Thymus (tissue), 11 donors: ENCODE measurements at regions not wholly inside any gene's neighbourhood (a gene's known extent, or its start where the extent isn't known, plus 50 kb on each side); places are given as distances from the start of the nearest gene placed in this dataset.

Experiments used
- DNase-seq, 9 donors: peaks; one replicate each; pipeline ENCODE4 v3.0.0-alpha.2; 2013; ENCODE audit warnings: low spot score in 9 of 9, low read depth in 6 of 9, missing footprints in 1 of 9
- H3K27ac ChIP-seq, 2 donors: one replicate each; pipeline ENCODE4 v1.5.1; 2013; ENCODE audit warnings: control low read depth in 1 of 2, low read depth in 1 of 2, low read length in 1 of 2, mild to moderate bottlenecking in 1 of 2, moderate library complexity in 1 of 2
- H3K27me3 ChIP-seq, 2 donors: one replicate each; pipeline ENCODE4 v1.5.1; 2013; ENCODE audit warnings: low read length in 1 of 2; ENCODE audit not compliant: control insufficient read depth in 2 of 2, insufficient read depth in 1 of 2
- H3K36me3 ChIP-seq, 2 donors: one replicate each; pipeline ENCODE4 v1.5.1; 2013; ENCODE audit warnings: low read length in 1 of 2, mild to moderate bottlenecking in 1 of 2, moderate library complexity in 1 of 2; ENCODE audit not compliant: control insufficient read depth in 2 of 2, insufficient read depth in 2 of 2
- H3K4me1 ChIP-seq, 2 donors: one replicate each; pipeline ENCODE4 v1.5.1; 2013; ENCODE audit warnings: low read length in 2 of 2; ENCODE audit not compliant: control insufficient read depth in 2 of 2, insufficient read depth in 2 of 2
- H3K4me3 ChIP-seq, 2 donors: one replicate each; pipeline ENCODE4 v1.5.1; 2013; ENCODE audit warnings: low read length in 2 of 2, control low read depth in 1 of 2, mild to moderate bottlenecking in 1 of 2
- H3K9me3 ChIP-seq, 2 donors: one replicate each; pipeline ENCODE4 v1.5.1; 2013; ENCODE audit warnings: low read length in 1 of 2, mild to moderate bottlenecking in 1 of 2; ENCODE audit not compliant: control insufficient read depth in 2 of 2, insufficient read depth in 1 of 2
- WGBS: extraction: QIAGEN DNeasy Blood & Tissue Kit; methylation state at CpG from one replicate; pipeline ENCODE4 v1.1.7; 2013; 5-methylcytosine and 5-hydroxymethylcytosine counted together
- donor health status: healthy.

GRCh38 chr12:60042835-60043234 is 447.0 kb downstream of the SLC16A7 start:
- H3K27me3 ChIP-seq: no peaks in the 10 kb centered on the region
- no peak overlapping the region for H3K4me3 ChIP-seq
- H3K4me1 ChIP-seq: no peaks in the 10 kb centered on the region
- no peak overlapping the region for H3K27ac ChIP-seq
- H3K9me3 ChIP-seq: no peaks in the 10 kb centered on the region
- DNase-seq: no peak
- no peaks in the 10 kb centered on the region for H3K36me3 ChIP-seq

DNA sequence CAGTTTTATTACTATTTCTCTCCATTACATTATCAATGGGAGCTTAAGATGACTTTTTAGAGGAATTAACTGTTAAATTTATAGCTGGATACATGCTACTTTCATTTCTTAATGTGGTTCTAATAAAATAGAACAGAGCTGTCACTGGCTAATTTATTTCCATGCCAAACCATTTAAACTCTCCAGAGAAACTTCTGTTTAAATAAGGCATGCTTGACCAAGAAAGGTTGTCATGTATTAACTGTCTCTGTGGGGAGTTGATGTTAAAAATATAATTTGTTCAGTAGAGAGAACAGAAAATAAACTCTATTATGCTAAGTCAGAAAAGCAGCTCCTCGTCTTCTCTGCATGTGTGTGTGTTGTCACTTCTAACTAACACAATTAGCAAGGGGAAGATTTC is 447.4 kb downstream of the SLC16A7 start:
- Histone ChIP-seq H3K9me3 (no peaks in the 10 kb centered on the region), H3K27me3 (no peaks in the 10 kb centered on the region), H3K27ac (no peak overlapping the region), H3K36me3 (no peaks in the 10 kb centered on the region), H3K4me1 (no peaks in the 10 kb centered on the region), H3K4me3 (no peak overlapping the region)
- DNase-seq: no peak
- WGBS: 33% methylated on average over 1 of the region's 1 CpG

GRCh38 chr12:60052483-60052882 is 456.7 kb downstream of the SLC16A7 start:
- Histone ChIP-seq H3K27me3 (no peaks in the 10 kb centered on the region), H3K27ac (no peak overlapping the region), H3K4me1 (no peaks in the 10 kb centered on the region), H3K9me3 (peaks cover 0 to 3% of the 10 kb centered on the region in 2 donors), H3K4me3 (no peak overlapping the region), H3K36me3 (no peaks in the 10 kb centered on the region)
- 92% methylated on average over 2 of the region's 2 CpGs for WGBS
- DNase-seq: no peak

- Histone ChIP-seq H3K36me3 (no peaks in the 10 kb centered on the region), H3K9me3 (no peaks in the 10 kb centered on the region), H3K4me1 (no peaks in the 10 kb centered on the region), H3K4me3 (no peak overlapping the region), H3K27ac (no peak overlapping the region), H3K27me3 (no peaks in the 10 kb centered on the region)
- no peak for DNase-seq
Measured at GRCh38 chr12:60059180-60059579, 463.4 kb downstream of the SLC16A7 start.

GRCh38 chr12:60066655-60067054 is 470.8 kb downstream of the SLC16A7 start:
- DNase-seq: no peak
- H3K4me3 ChIP-seq: no peak overlapping the region
- WGBS: 97% methylated on average over 1 of the region's 1 CpG
- no peaks in the 10 kb centered on the region for H3K36me3 ChIP-seq
- no peaks in the 10 kb centered on the region for H3K27me3 ChIP-seq
- no peak overlapping the region for H3K27ac ChIP-seq
- no peaks in the 10 kb centered on the region for H3K4me1 ChIP-seq
- no peaks in the 10 kb centered on the region for H3K9me3 ChIP-seq

DNA sequence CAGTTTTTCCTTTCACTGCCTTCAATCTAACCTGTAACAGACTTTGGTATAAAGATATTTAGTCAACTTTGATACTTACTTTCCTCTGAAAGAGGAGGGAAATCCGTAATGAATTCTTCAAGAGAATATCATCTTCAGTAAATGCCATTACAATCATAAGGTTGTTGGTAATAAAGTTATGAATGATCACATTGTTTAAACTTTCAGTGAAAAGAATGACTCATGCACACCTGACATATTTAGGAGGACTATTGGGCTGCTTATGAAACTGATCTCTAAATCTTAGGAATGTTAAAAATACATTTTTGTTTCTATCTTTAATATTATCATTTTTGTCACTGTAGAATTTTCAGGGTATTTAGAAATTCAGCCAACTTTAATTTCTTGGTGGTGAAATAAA is 474.7 kb downstream of the SLC16A7 start:
- H3K4me3 ChIP-seq: no peak overlapping the region
- no peak overlapping the region for H3K27ac ChIP-seq
- H3K9me3 ChIP-seq: peaks cover 0 to 1% of the 10 kb centered on the region in 2 donors
- DNase-seq: no peak
- H3K27me3 ChIP-seq: no peaks in the 10 kb centered on the region
- no peaks in the 10 kb centered on the region for H3K36me3 ChIP-seq
- no peaks in the 10 kb centered on the region for H3K4me1 ChIP-seq
- 89% methylated on average over 1 of the region's 1 CpG for WGBS

DNA sequence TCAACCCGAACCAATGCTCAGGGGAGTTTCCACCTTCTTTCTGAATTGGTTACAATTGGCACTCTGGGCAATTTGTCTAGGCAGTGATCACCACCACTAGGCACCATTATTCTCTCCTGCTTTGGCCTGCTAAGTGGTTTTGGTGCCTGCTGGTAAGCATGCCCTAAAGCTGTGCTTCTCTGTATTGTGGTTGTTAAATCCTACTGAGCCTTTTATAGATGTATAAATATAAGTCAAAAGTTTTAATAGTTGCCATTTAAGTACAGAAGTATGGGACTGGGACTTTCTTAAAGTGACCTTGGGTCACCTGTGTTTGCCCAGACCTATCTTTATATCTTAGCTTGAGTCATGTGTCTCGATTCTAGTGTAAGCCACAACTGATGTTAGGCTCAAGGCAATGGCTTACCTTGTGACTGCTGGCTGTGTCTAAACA is 475.9 kb downstream of the SLC16A7 start:
- Histone ChIP-seq H3K4me3 (no peak overlapping the region), H3K27me3 (no peaks in the 10 kb centered on the region), H3K27ac (no peak overlapping the region), H3K9me3 (peaks cover 0 to 1% of the 10 kb centered on the region in 2 donors), H3K36me3 (no peaks in the 10 kb centered on the region), H3K4me1 (no peaks in the 10 kb centered on the region)
- no peak for DNase-seq
- 90% methylated on average over 2 of the region's 2 CpGs for WGBS

GRCh38 chr12:60072911-60073310 is 477.1 kb downstream of the SLC16A7 start:
- H3K27ac ChIP-seq: no peak overlapping the region
- DNase-seq: no peak
- H3K9me3 ChIP-seq: peaks cover 0 to 1% of the 10 kb centered on the region in 2 donors
- H3K4me1 ChIP-seq: no peaks in the 10 kb centered on the region
- no peaks in the 10 kb centered on the region for H3K36me3 ChIP-seq
- H3K4me3 ChIP-seq: no peak overlapping the region
- H3K27me3 ChIP-seq: no peaks in the 10 kb centered on the region

DNA sequence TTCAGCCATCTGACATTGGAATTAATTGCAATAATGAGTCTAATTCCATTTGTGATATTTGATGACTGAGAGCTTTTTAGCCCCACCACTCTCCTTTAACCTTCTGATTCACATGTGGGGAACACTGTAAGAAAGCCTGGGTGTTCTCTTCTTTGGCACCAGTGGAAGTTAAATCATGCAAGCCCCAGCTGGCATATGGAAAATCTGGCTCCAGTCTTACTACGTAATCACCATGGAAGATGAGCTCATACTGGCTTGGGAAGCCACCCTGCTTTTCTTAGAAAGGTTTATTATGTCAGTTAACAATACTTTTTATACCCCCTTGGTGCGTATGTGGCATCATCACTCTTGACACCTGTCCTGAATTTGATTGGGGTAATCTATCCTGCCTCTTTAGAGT is 479.3 kb downstream of the SLC16A7 start:
- no peak for DNase-seq
- no peaks in the 10 kb centered on the region for H3K27me3 ChIP-seq
- no peak overlapping the region for H3K4me3 ChIP-seq
- no peaks in the 10 kb centered on the region for H3K4me1 ChIP-seq
- WGBS: 91% methylated on average over 2 of the region's 2 CpGs
- H3K9me3 ChIP-seq: peaks cover 0 to 1% of the 10 kb centered on the region in 2 donors
- H3K36me3 ChIP-seq: no peaks in the 10 kb centered on the region
- no peak overlapping the region for H3K27ac ChIP-seq

DNA sequence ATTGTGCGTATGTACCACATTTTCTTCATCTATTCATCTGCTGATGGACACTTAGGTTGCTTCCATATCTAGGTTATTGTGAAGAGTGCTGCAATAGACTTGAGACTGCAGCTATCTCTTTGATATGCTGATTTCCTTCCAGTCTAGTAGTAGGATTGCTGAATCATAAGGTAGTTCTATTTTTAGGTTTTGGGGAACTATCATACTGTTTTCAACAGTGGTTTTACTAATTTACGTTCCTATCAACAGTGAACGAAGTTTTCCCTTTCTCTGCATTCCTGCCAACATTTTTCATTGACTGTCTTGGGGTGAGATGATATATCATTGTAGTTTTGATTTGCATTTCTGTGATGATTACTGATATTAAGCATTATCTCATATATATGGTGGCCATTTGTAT is 482.2 kb downstream of the SLC16A7 start:
- Histone ChIP-seq H3K27me3 (no peaks in the 10 kb centered on the region), H3K9me3 (peaks cover 0 to 1% of the 10 kb centered on the region in 2 donors), H3K4me3 (no peak overlapping the region), H3K36me3 (no peaks in the 10 kb centered on the region), H3K4me1 (no peaks in the 10 kb centered on the region), H3K27ac (no peak overlapping the region)
- WGBS: 27% methylated on average over 3 of the region's 3 CpGs
- DNase-seq: no peak
